ENCODE measurements at regions not wholly inside any gene's neighbourhood (a gene's known extent, or its start where the extent isn't known, plus 50 kb on each side); places are given as distances from the start of the nearest gene placed in this dataset.

DNA sequence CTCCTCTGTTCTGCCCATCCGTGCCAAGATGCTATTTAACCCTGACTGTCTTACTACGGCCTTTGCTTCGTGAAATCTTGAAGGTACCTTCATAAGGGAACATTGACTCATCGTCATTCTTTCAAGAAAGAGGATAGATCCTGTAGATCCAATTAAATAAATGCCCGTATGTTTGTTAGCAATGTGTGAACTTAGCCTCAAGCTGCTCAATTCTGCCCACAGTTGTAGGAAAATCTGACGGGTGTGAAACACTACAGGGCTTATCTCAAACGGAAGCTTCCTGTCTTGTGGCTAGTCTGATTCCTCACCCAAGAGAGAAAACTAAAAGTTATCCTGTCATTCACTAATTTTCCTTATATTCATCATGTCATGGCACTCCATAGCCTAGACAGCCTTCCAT lies 168.0 kb upstream of the TBX3 start:
- TF ChIP-seq, protein P1, sequence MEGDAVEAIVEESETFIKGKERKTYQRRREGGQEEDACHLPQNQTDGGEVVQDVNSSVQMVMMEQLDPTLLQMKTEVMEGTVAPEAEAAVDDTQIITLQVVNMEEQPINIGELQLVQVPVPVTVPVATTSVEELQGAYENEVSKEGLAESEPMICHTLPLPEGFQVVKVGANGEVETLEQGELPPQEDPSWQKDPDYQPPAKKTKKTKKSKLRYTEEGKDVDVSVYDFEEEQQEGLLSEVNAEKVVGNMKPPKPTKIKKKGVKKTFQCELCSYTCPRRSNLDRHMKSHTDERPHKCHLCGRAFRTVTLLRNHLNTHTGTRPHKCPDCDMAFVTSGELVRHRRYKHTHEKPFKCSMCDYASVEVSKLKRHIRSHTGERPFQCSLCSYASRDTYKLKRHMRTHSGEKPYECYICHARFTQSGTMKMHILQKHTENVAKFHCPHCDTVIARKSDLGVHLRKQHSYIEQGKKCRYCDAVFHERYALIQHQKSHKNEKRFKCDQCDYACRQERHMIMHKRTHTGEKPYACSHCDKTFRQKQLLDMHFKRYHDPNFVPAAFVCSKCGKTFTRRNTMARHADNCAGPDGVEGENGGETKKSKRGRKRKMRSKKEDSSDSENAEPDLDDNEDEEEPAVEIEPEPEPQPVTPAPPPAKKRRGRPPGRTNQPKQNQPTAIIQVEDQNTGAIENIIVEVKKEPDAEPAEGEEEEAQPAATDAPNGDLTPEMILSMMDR (IDR thresholded peaks at IDR 0.05), result no peak
- TF ChIP-seq POLR2A (IDR thresholded peaks at IDR 0.05), result no peak
